Large intestine (tissue), 3 donors: ENCODE measurements at regions not wholly inside any gene's neighbourhood (a gene's known extent, or its start where the extent isn't known, plus 50 kb on each side); places are given as distances from the start of the nearest gene placed in this dataset.

Experiments
- DNase-seq, 2 donors: peaks; one replicate each; pipeline versions ENCODE4 v3.0.0 to v3.0.0-alpha.2; 2013
- H3K27ac ChIP-seq: one replicate; pipeline ENCODE4 v1.5.1; 2013; ENCODE audit warnings: low read length
- H3K27me3 ChIP-seq: 2 replicates; pipeline ENCODE4 v1.6.1; 2013; ENCODE audit warnings: low read length; ENCODE audit not compliant: control insufficient read depth, insufficient read depth
- H3K36me3 ChIP-seq: 2 replicates; pipeline ENCODE4 v1.6.1; 2013; ENCODE audit warnings: low read length; ENCODE audit not compliant: control insufficient read depth, insufficient read depth
- H3K4me1 ChIP-seq: one replicate; pipeline ENCODE4 v1.6.1; 2013; ENCODE audit warnings: low read length; ENCODE audit not compliant: control insufficient read depth, insufficient read depth
- H3K4me3 ChIP-seq: one replicate; pipeline ENCODE4 v1.5.1; 2013; ENCODE audit warnings: low read length
- H3K9me3 ChIP-seq: one replicate; pipeline ENCODE4 v1.6.1; 2013; ENCODE audit warnings: mild to moderate bottlenecking, low read depth, low read length, moderate library complexity; ENCODE audit not compliant: control insufficient read depth
- WGBS: methylation state at CpG from one replicate; pipeline ENCODE4 v1.1.5; 2013; ENCODE audit warnings: low lambda C conversion rate; ENCODE audit not compliant: insufficient coverage; 5-methylcytosine and 5-hydroxymethylcytosine counted together

DNA sequence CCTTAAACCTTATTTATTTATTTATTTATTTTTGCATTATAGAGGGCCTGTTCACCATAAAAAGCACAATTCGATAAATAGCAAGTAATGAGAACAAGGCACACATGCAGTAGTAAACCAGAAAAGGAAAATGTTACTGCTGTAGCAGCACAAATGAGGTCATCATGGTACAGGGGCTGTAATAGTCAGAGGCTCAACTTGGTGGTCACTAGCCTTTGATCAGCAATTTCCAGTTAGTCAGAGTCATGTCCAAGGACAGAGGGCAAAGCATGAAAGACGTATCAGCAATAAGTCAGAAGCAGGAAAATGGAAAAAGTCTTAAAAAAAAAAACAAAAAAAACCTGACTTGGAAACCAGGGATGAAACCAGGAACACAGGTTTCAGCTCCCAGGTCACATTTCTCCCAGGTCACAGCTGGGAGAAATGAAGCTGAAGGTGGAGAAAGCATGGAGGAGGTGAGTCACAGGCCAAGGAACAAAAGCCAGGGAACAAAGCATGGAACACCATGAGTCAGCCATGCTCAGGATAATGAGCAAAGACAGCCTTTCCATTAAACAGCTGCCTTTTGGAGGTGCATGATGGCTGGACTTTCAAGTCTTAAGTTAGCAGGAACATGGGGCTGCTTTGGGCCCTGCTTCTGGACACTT lies 556.3 kb downstream of the LTN1 start:
- WGBS, result 85% methylated on average over 2 of the region's 2 CpGs
- H3K27ac ChIP-seq, result peak overlapping the region; percentile 49
- no peaks in the 10 kb centered on the region for H3K9me3 ChIP-seq
- no peaks in the 10 kb centered on the region for H3K4me1 ChIP-seq
- no peaks in the 10 kb centered on the region for H3K27me3 ChIP-seq
- DNase-seq, result peak; percentile 58 to 71
- H3K36me3 ChIP-seq, result no peaks in the 10 kb centered on the region
- no peak overlapping the region for H3K4me3 ChIP-seq

DNA sequence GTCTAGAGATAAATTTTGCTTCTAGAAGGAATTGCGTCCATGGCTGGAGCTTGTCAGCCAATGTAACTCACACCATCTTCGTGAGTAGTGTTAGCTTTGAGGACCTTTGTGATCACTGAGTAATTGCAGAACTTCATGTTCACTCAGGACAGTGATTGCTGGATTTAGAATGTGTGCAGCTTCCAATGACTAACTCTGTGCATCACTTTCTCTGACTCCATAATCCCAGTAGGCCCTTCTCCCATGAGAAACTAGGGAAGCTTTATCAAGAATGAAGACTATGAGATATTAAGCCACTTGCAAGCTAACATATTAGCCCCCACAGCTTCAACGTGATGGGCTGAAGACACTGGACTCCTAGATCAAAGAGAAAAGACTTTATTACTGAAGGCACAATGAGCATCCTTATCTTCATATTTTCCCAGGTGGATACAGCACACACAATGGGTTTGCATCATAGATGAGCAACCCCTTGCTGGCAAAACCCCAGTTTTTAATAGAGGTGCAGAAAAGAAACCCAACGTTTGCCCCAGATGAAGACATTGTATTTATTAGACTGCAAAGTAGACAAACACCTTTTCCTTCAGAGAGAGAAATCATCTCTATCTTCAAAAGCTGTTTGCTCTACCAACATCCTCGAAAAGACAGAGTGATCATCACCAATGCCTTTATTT lies 561.0 kb downstream of the LTN1 start:
- WGBS, result no CpG with 5 or more reads among the region's 5 CpGs
- no peaks in the 10 kb centered on the region for H3K36me3 ChIP-seq
- no peaks in the 10 kb centered on the region for H3K9me3 ChIP-seq
- no peaks in the 10 kb centered on the region for H3K4me1 ChIP-seq
- DNase-seq, result no peak
- H3K4me3 ChIP-seq, result no peak overlapping the region
- no peak overlapping the region for H3K27ac ChIP-seq
- H3K27me3 ChIP-seq, result no peaks in the 10 kb centered on the region

DNA sequence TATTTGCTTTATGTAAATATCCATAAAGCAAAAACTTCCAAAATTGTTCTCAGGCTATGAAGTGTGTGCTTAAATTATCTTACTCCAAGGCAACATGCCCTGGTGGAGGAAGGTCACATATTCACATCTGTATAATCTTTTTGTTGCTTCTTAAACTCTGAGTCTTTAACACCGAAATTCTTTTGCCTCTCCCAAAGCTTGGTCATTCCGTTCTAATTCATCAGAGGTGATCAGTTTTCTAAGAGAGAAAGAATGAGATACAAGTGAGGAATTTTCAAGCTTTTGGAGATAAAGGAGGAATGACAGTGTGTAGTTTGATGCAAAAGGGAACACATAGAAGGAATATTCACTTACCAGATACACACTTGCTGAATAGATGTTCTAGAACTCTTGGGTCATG lies 561.7 kb downstream of the LTN1 start:
- no peak overlapping the region for H3K27ac ChIP-seq
- no peak for DNase-seq
- no peaks in the 10 kb centered on the region for H3K4me1 ChIP-seq
- WGBS, result 94% methylated on average over 2 of the region's 2 CpGs
- no peaks in the 10 kb centered on the region for H3K27me3 ChIP-seq
- H3K4me3 ChIP-seq, result no peak overlapping the region
- H3K36me3 ChIP-seq, result no peaks in the 10 kb centered on the region
- H3K9me3 ChIP-seq, result no peaks in the 10 kb centered on the region

DNA sequence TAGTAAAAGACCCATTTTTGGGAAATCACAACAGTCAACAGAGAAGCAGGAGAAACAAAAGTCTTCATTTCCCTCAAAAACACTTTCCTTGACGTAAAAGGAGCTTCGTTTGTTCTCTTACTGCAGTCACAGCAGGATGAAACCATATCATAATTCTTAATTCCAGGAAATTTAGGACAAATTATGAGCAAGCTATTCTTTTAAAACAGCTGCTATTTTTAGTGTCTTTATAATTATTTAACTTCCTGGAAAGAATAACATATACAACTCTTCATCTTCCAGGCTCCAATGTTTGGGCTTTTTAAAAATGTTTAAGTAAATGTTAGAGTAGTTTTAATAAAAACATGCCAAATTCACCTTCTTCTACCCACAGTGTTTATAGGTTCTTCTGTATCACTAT lies 563.5 kb downstream of the LTN1 start:
- no peaks in the 10 kb centered on the region for H3K9me3 ChIP-seq
- H3K4me3 ChIP-seq, result no peak overlapping the region
- no peak for DNase-seq
- H3K36me3 ChIP-seq, result no peaks in the 10 kb centered on the region
- peak overlapping the region; percentile 20 for H3K27ac ChIP-seq
- whole genome bisulfite sequencing, result 100% methylated on average over 2 of the region's 2 CpGs
- H3K4me1 ChIP-seq, result no peaks in the 10 kb centered on the region
- no peaks in the 10 kb centered on the region for H3K27me3 ChIP-seq

DNA sequence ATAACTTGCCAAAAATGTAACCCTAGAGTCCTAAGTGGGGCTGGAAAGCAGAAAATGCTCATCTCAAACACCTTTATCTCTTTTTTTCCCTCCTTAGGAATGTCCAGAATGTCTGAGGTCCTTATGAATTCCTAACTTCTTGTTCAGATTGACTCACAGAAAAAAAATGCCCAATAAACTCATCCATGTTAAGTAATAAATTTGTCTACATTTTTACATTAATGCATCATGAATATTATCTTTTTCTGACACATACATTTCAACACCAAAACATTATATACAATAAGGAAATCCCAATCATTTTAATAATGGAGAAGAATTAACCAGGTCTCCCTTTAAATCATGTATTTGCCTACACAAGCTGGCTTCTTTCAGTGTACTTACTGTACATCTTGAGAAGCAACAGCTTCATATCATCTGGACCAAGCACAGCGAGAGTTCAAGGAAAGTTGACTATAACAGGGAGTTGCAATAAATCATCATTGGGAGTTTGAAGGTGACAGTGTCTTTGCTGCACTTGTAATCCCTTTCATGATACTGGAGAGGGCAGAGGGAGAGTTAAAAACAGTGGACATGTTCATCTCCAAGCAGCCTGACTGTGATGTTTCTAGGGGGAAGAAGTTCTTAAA lies 565.2 kb downstream of the LTN1 start:
- no peaks in the 10 kb centered on the region for H3K4me1 ChIP-seq
- H3K36me3 ChIP-seq, result no peaks in the 10 kb centered on the region
- no peak for DNase-seq
- no peaks in the 10 kb centered on the region for H3K27me3 ChIP-seq
- no peak overlapping the region for H3K4me3 ChIP-seq
- peak overlapping the region; percentile 18 for H3K27ac ChIP-seq
- WGBS, result no CpG with 5 or more reads among the region's 1 CpG
- H3K9me3 ChIP-seq, result no peaks in the 10 kb centered on the region

DNA sequence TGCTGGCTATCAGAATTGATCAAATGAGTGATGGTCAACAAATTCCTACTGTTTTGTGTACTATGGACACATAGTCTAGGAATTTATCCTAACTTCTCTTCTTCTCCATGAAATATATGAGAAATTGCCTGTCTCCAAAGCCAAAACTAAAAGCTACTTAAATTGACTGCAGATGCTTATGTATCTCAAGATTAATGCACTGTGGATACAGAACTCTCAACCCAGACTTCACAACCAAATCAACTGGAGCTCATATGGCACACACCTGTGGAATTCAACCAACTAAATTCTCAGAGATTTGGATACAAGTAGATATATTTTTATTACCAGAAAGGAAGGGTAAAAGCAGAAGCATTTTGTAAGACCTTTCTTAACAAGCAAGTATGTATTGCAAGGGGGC lies 566.1 kb downstream of the LTN1 start:
- H3K4me1 ChIP-seq, result no peaks in the 10 kb centered on the region
- no peaks in the 10 kb centered on the region for H3K27me3 ChIP-seq

DNA sequence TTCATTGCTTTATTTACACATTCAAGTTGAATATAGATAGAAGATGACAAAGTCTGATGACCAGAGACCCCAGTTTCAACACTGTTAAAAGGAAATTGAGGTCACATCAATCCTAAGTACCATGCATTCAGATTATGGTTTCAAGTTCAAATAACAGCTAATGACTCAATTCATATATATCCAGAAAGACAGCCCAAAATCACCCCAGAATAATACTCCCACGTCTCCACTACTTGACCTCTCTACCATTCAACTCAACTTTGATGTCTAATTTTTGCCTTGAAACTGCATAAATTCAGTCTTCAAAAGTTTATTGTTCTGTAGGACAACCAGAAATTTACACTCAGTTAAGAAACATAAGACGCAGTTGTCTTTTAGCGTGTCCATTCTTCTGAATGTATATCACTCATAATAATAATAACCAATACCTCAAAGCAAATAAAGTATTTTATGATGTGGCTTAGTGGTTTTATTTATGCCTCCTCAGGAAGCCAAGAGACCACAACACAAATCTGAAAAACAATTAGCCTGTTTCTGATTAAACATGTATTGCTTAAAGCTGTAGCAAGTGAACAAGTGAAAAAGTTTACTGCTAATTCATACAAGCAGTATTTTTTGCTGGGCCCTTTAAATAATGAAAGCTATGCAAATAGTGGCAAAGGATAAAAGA lies 569.0 kb downstream of the LTN1 start:
- H3K9me3 ChIP-seq, result no peaks in the 10 kb centered on the region
- no CpG with 5 or more reads among the region's 3 CpGs for WGBS
- peaks cover 7% of the 10 kb centered on the region for H3K4me1 ChIP-seq
- no peak overlapping the region for H3K4me3 ChIP-seq
- no peaks in the 10 kb centered on the region for H3K36me3 ChIP-seq
- DNase-seq, result no peak
- H3K27ac ChIP-seq, result no peak overlapping the region
- no peaks in the 10 kb centered on the region for H3K27me3 ChIP-seq

More for the DNA sequence above, 566.1 kb downstream of the LTN1 start:
- H3K4me3 ChIP-seq, result no peak overlapping the region
- no peaks in the 10 kb centered on the region for H3K36me3 ChIP-seq
- DNase-seq, result no peak
- no peak overlapping the region for H3K27ac ChIP-seq
- H3K9me3 ChIP-seq, result no peaks in the 10 kb centered on the region

DNA sequence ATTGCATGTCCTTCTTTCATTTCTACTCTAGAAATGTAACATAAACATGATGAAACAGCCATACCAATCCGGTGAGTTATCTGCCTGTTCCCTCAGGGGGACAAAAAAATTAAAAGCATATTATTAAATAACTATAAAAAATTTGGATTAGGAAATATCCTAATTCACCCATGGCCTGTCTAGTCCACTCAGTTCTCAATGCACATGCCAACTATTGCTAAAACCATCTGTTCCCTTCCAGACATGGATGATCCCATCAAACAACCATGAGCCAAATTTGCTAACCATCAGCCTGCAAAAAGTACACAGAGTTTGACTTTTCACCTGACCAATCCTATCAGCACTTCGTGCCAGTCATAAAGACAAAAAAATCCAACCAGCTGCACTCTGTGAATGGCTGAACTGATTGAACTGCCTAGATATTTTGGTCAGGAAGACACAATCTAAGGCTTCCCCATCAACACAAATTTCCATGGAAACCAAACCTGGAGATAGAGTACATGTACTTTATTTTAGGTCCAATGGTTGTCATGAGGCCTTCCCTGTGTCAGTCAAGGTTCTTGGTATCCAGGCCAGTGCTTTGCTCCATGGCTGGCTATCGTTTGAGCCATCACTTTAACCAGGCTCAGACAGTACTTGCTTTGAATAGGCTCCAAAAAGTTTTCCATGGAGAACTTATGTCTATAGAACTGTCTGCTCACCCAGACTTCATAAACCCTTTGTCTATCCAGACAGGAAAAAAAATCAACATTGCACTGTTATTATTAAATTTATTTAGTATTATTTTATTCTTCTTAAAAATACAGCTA lies 570.8 kb downstream of the LTN1 start:
- Histone ChIP-seq H3K4me3 (no peak overlapping the region), H3K4me1 (peaks cover 10% of the 10 kb centered on the region), H3K36me3 (no peaks in the 10 kb centered on the region), H3K27ac (no peak overlapping the region), H3K27me3 (no peaks in the 10 kb centered on the region), H3K9me3 (no peaks in the 10 kb centered on the region)
- WGBS, result 80% methylated on average over 1 of the region's 3 CpGs
- no peak for DNase-seq

DNA sequence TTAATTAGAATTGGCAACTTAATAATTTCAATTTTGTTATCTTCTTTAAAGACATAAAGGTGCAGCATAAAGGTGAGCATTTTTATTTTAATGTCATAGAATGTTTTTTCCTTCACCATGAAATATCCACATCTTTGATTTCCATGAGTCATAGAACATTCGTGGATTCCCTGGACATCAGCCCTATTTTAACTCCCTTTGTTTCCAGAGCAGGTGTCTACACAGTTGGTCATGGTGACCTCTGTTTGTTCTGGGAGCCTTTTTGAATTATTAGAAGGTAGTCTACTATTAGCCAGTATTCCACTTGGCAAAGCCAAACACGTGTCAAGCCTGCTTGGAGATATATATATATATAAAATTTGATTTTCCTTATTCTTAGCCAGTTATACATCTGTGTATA lies 572.9 kb downstream of the LTN1 start:
- WGBS, result 93% methylated on average over 2 of the region's 2 CpGs
- H3K4me3 ChIP-seq, result no peak overlapping the region
- H3K9me3 ChIP-seq, result no peaks in the 10 kb centered on the region
- H3K36me3 ChIP-seq, result no peaks in the 10 kb centered on the region
- no peak for DNase-seq
- peaks cover 10% of the 10 kb centered on the region for H3K4me1 ChIP-seq
- H3K27ac ChIP-seq, result no peak overlapping the region
- H3K27me3 ChIP-seq, result no peaks in the 10 kb centered on the region
